Left ventricle myocardium superior (tissue), 1 donor: ENCODE measurements at regions not wholly inside any gene's neighbourhood (a gene's known extent, or its start where the extent isn't known, plus 50 kb on each side); places are given as distances from the start of the nearest gene placed in this dataset.
"Not testable (repeated sequence)": the region's sequence is repeated elsewhere in the genome, so short reads cannot be mapped to it uniquely, and the experiment has no call there.

Experiments used
- ATAC-seq: fragments of 200-7000 bp; cut with Tn5 transposase; one replicate; pipeline ENCODE4 v1.9.1; 2020; ENCODE audit warnings: mild to moderate bottlenecking, moderate library complexity
- DNase-seq: peaks from one replicate; pipeline ENCODE4 v3.0.0-alpha.2; 2020
- intact Hi-C: fragments of 100-400 bp; cut with micrococcal nuclease; formaldehyde crosslinking; loops from one replicate; pipeline ENCODE4 v1.11.0; 2022
- donor health status: DM: no; HTN: yes; CAD: no; lungs with severe emphysema.

GRCh38 chr2:208782097-208782496 is 375.5 kb downstream of the PTH2R start:
- ATAC-seq (no peak), DNase-seq (no peak)
- intact Hi-C loops, result no loop called here

- DNase-seq (no peak), ATAC-seq (no peak)
- intact Hi-C loops, result no loop called here
Observed at GRCh38 chr2:208783184-208783583, 376.6 kb downstream of the PTH2R start.

GRCh38 chr2:208784774-208785173 is 378.2 kb downstream of the PTH2R start:
- intact Hi-C loops, DNase-seq, ATAC-seq: not testable (repeated sequence)

- intact Hi-C loops, result no loop called here
- DNase-seq, result no peak
- no peak for ATAC-seq
Observed at GRCh38 chr2:208791257-208791656, 384.7 kb downstream of the PTH2R start.

DNA sequence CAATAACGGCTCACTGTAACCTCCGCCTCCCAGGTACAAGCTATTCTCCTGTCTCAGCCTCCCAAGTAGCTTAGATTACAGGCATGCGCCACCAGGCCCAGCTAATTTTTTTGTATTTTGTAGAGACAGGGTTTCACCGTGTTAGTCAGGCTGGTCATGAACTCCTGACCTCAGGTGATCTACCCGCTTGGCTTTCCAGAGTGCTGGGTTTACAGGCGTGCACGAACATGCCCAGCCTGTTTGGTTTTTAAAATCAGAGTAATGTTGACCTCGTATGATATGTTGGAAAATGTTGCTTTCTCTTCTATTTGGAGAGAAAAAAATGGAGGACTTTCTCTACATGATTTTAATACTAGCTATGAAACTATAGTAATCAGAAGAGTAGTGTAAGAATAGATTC is 386.2 kb downstream of the PTH2R start:
- intact Hi-C loops, result no loop called here
- no peak for DNase-seq
- ATAC-seq, result no peak

GRCh38 chr2:208793434-208793833 is 386.8 kb downstream of the PTH2R start:
- DNase-seq, result no peak
- intact Hi-C loops, result no loop called here
- no peak for ATAC-seq

- ATAC-seq, result no peak
- DNase-seq, result no peak
- intact Hi-C loops, result no loop called here
Observed at GRCh38 chr2:208794288-208794975, 387.8 kb downstream of the PTH2R start.

- no peak for ATAC-seq
- intact Hi-C loops, result no loop called here
- no peak for DNase-seq
Observed at GRCh38 chr2:208798698-208799097, 392.1 kb downstream of the PTH2R start.

DNA sequence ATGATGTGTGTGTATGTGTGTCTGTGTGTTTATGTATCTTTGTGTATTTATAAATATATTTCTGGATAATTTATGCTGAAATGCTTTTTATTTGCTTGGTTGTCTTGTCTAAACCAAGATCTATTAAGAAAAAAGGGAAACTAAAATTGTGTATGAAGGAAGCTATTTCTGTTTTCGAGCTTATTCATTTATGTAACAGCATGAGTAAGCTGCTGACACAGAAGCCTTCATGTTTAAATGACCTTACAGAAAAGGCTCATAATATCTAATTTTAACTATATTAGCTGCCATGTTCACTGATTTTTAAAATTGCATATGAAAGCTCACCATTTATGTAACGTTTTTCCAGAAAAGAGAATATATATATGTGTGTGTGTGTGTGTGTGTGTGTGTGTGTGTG is 392.8 kb downstream of the PTH2R start:
- DNase-seq (no peak), ATAC-seq (no peak)
- intact Hi-C loops, result no loop called here

- DNase-seq, ATAC-seq, intact Hi-C loops: not testable (repeated sequence)
Observed at GRCh38 chr2:208800887-208801286, 394.3 kb downstream of the PTH2R start.

GRCh38 chr2:208807756-208808155 is 401.2 kb downstream of the PTH2R start:
- no peak for DNase-seq
- intact Hi-C loops, result no loop called here
- no peak for ATAC-seq

GRCh38 chr2:208811885-208812284 is 405.3 kb downstream of the PTH2R start:
- intact Hi-C loops, DNase-seq, ATAC-seq: not testable (repeated sequence)

DNA sequence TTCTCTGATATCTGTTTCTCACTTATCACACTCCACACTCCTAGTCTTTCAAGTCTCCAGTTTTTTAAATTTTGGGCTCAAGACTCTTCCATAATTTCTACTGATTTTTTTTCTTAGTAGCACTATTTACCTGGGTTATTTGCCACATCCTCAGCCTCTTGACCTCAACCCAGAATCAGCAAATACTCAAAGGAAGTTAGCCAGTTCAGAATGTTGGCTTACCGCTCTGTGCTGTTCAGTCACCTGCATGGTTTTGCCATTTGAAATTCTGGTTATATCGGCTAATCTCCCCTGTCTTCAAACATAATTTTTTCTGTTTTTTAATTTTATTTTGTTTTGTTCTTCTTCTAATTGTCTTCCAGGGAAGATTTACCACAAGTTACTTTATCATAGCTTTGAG is 412.6 kb downstream of the PTH2R start:
- ATAC-seq, result no peak
- intact Hi-C loops, result no loop called here
- DNase-seq, result no peak

- peak; percentile 23 for ATAC-seq
- no peak for DNase-seq
- intact Hi-C loops, result no loop called here
Observed at GRCh38 chr2:208820014-208820688, 413.6 kb downstream of the PTH2R start.

DNA sequence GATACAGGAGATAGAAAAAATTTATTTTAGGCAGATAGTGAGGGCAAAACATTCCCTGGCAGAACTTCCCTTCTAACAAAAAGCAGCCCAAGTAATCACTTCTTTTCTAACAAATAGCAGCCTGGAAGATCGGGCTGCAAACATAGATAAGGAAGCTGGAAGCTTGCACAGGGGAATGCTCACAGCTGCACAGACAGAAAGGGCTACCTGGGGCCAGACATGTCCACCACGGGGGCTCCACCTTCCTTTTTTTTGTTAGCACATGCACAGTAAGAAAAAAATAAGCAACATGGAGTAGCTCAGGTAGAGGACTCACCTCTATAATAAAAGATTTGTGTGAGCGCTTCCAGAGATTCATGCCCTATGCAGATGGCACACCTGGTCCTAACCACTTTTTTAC is 420.5 kb downstream of the PTH2R start:
- ATAC-seq, result no peak
- intact Hi-C loops, result no loop called here
- no peak for DNase-seq

- DNase-seq (no peak), ATAC-seq (no peak)
- intact Hi-C loops, result no loop called here
Observed at GRCh38 chr2:208827549-208828221, 421.1 kb downstream of the PTH2R start.

DNA sequence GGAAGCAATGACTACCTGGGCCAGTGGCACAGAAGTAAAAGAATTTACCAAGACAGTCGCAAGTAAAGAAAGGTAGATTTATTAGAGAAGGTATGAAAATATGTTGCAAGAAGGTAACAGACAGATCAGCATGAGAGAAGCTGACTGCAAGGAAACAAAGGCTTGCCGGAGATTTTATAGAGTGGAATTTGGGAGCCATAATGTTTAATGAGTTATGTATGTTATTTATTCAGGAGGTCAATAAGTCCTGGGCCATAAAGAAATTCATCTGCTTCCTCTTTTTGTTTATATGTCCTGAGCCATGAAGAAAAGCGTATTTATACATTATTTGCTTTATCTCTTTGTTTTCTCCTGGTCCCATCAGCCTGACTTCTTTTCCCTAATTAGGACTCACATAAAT is 423.6 kb downstream of the PTH2R start:
- DNase-seq (no peak), ATAC-seq (no peak)
- intact Hi-C loops, result no loop called here

GRCh38 chr2:208847651-208848050 is 441.1 kb downstream of the PTH2R start:
- DNase-seq (no peak), ATAC-seq (no peak)
- intact Hi-C loops, result no loop called here

DNA sequence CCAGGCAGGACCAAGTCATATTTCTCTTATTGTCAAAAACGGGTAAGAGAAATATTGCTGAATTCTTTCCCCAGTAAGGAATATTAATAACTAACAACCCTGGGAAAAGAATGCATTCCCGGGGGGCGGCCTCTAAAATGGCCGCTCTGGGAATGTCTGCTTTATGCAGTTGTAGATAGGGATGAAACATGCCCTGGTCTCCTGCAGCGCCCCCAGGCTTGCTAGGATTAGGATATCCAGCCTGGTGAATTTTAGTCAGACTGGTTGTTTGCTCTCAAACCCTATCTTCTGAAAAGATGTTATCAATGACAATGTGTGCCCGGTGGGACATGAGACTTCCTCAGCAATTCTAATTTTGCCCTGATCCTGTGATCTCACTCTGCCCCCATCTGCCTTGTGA is 448.1 kb downstream of the PTH2R start:
- intact Hi-C loops, result no loop called here

GRCh38 chr2:208867374-208867773 is 460.8 kb downstream of the PTH2R start:
- ATAC-seq (no peak), DNase-seq (no peak)
- intact Hi-C loops, result no loop called here

More for the DNA sequence above, 448.1 kb downstream of the PTH2R start:
- no peak for DNase-seq
- ATAC-seq, result no peak

DNA sequence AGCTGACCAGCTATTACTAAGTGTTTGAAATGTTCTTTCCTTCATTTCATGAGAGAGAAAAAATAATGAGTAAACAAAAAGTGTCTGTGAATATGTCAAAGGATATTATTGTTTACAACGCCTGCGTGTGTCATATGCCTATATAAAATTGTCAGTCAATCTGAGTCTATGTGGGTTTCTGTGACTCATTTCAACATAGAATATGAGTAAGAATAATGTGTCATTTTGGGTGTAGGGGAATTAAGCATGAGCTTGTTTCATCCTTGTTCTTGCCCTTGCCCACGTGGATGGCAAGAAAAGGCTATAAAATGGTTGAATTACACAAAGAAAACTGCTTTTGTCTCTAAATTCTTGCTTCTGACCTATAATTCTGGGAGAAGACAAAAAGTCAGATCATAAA is 466.0 kb downstream of the PTH2R start:
- intact Hi-C loops, result no loop called here
- no peak for DNase-seq

More for the DNA sequence above, 466.0 kb downstream of the PTH2R start:
- no peak for ATAC-seq
